ENCODE measurements at regions not wholly inside any gene's neighbourhood (a gene's known extent, or its start where the extent isn't known, plus 50 kb on each side); places are given as distances from the start of the nearest gene placed in this dataset.

DNA sequence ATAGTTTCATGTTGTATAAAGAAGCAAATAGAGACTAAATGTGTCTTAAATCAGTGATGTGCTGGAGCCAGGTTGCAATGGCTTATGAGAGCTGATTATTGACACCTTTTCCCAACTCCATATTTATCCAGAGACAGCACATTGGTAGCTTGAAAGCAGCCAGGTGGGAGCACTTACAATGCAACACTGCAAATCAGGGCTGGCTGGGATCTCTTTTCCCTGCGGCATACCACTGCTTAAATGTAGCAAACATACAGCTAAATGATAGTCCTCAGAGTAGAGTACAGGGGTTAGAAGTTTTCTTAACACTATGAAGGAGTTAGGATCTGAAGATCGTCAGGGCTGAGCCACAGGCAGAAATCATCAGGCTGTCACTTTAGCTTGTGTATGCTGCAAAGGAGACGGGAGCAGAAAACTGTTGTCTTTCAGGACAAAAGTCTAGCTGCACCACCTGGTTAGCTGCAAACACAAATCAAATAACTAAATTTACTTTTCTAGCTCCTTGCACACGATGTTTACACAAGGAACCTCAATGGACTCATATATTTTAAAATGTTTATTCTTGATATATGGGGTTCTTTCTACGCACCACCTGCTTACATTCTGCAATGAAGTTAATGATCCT, 527.3 kb downstream of the TLL1 start:
- DNase-seq (ENCODE audit: low read depth, low spot score), result no peak
- H3K27ac ChIP-seq (ENCODE audit: low read depth, low read length), result no peak overlapping the region
- no peak overlapping the region for H3K4me3 ChIP-seq (ENCODE audit: low read depth, low read length)
- H3K27me3 ChIP-seq (ENCODE audit: control insufficient read depth, insufficient read depth, low read length), result no peaks in the 10 kb centered on the region
- CTCF ChIA-PET, result no interaction called here
- H3K9me3 ChIP-seq (ENCODE audit: control insufficient read depth, insufficient read depth, low read length), result no peaks in the 10 kb centered on the region; the same call in 1 of the 2 replicates
- TF ChIP-seq, protein P1, sequence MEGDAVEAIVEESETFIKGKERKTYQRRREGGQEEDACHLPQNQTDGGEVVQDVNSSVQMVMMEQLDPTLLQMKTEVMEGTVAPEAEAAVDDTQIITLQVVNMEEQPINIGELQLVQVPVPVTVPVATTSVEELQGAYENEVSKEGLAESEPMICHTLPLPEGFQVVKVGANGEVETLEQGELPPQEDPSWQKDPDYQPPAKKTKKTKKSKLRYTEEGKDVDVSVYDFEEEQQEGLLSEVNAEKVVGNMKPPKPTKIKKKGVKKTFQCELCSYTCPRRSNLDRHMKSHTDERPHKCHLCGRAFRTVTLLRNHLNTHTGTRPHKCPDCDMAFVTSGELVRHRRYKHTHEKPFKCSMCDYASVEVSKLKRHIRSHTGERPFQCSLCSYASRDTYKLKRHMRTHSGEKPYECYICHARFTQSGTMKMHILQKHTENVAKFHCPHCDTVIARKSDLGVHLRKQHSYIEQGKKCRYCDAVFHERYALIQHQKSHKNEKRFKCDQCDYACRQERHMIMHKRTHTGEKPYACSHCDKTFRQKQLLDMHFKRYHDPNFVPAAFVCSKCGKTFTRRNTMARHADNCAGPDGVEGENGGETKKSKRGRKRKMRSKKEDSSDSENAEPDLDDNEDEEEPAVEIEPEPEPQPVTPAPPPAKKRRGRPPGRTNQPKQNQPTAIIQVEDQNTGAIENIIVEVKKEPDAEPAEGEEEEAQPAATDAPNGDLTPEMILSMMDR (IDR thresholded peaks at IDR 0.05; ENCODE audit: low read depth, low read length), result no peak
- POLR2A ChIA-PET, result no interaction called here

DNA sequence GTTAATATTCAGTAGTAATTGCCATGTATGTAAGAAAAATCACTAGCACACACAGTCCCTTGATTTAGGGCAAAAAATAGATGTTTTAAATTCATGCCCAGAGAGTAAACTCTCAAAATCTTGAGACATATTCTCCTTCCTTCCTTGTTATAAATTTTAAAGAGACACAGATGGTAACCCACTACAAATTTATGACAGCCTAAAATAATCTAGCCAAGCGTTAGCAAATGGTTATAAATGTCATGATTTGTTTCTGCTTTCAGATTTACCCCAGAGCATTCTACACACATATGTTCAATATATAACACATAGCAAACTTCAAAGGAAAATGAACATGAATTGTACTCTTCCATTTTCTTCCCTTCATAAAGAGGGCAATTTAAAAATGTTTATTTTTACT, 540.3 kb downstream of the TLL1 start:
- H3K4me3 ChIP-seq (ENCODE audit: low read depth, low read length), result no peak overlapping the region
- TF ChIP-seq, protein P1 (IDR thresholded peaks at IDR 0.05; ENCODE audit: low read depth, low read length), result no peak
- H3K9me3 ChIP-seq (ENCODE audit: control insufficient read depth, insufficient read depth, low read length), result peaks cover 7% of the 10 kb centered on the region
- H3K27ac ChIP-seq (ENCODE audit: low read depth, low read length), result no peak overlapping the region
- H3K27me3 ChIP-seq (ENCODE audit: control insufficient read depth, insufficient read depth, low read length), result no peaks in the 10 kb centered on the region
- CTCF ChIA-PET, result no interaction called here
- POLR2A ChIA-PET, result no interaction called here
- no peak for DNase-seq (ENCODE audit: low read depth, low spot score)

DNA sequence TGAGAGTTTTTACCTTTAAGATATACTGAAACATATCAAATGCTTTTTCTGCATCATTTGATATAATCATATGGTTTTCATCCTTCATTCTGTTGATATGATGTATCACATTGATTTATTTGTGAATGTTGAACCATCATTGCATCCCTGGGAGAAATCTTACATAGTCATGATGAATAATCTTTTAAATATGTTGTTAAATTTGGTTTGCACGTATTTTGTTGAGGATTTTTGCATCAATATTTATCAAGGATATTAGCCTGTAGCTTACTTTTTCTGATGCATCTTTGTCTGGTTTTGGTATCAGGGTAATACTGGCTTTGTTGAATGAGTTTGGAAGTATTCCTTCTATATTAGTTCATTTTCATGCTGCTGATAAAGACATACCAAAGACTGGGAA, 541.4 kb downstream of the TLL1 start:
- Histone ChIP-seq H3K27ac (ENCODE audit: low read depth, low read length) (no peak overlapping the region), H3K27me3 (ENCODE audit: control insufficient read depth, insufficient read depth, low read length) (no peaks in the 10 kb centered on the region), H3K9me3 (ENCODE audit: control insufficient read depth, insufficient read depth, low read length) (peaks cover 7% of the 10 kb centered on the region), H3K4me3 (ENCODE audit: low read depth, low read length) (no peak overlapping the region)
- TF ChIP-seq, protein P1 (IDR thresholded peaks at IDR 0.05; ENCODE audit: low read depth, low read length), result no peak
- DNase-seq (ENCODE audit: low read depth, low spot score), result no peak
- ChIA-PET POLR2A (no interaction called here), CTCF (no interaction called here)

DNA sequence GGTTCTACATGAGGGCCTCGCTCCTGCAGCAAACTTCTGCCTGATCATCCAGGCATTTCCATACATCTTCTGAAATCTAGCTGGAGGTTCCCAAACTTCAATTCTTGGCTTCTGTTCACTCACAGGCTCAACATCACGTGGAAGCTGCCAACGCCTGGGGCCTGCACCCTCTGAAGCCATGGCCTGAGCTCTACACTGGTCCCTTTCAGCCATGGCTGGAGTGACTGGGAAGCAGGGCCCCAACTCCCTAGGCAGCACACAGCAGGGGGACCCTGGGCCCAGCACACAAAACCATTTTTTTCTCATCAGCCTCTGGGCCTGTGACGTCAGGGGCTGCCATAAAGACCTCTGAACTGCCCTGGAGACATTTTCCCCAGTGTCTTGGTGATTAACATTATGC, 542.7 kb downstream of the TLL1 start:
- POLR2A ChIA-PET, result no interaction called here
- H3K4me3 ChIP-seq (ENCODE audit: low read depth, low read length), result no peak overlapping the region
- TF ChIP-seq, protein P1 (IDR thresholded peaks at IDR 0.05; ENCODE audit: low read depth, low read length), result no peak

DNA sequence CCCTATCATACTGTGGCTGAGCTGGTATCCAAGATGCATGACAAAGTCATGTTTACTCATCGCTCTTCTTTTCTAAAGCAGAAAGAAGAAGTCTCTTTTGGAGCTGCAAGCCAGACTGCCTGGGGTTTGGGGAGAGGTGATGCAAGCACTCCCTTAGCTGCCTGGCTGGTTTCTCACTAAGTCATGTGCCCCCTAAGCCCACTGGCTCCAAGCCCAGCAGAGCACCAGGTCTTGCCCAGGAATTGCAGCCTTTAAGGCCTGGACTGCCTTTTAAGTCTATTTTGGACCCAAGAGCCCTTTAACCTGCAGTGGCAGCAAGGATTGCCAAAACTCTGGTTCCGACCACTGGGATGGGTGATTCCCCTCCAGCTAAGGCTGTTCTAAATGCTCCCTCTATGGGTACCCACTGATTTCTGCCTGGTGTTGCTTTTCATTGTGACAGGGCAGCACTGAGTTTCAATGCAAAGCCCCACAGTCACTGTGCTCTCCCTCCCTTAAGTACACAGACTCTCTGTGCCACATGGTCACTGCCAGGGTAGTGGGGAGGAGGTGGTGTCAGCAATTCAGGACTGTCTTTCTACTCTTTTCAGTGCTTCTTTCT, 548.6 kb downstream of the TLL1 start:
- CTCF ChIA-PET, result no interaction called here
- no peaks in the 10 kb centered on the region for H3K27me3 ChIP-seq (ENCODE audit: control insufficient read depth, insufficient read depth, low read length)
- no peak overlapping the region for H3K4me3 ChIP-seq (ENCODE audit: low read depth, low read length)
- TF ChIP-seq, protein P1 (IDR thresholded peaks at IDR 0.05; ENCODE audit: low read depth, low read length), result no peak
- peaks cover 15% of the 10 kb centered on the region; the same call in 1 of the 2 replicates for H3K9me3 ChIP-seq (ENCODE audit: control insufficient read depth, insufficient read depth, low read length)
- no peak overlapping the region for H3K27ac ChIP-seq (ENCODE audit: low read depth, low read length)
- DNase-seq (ENCODE audit: low read depth, low spot score), result no peak
- POLR2A ChIA-PET, result no interaction called here

More for the DNA sequence above, 542.7 kb downstream of the TLL1 start:
- DNase-seq (ENCODE audit: low read depth, low spot score), result no peak
- no peaks in the 10 kb centered on the region for H3K27me3 ChIP-seq (ENCODE audit: control insufficient read depth, insufficient read depth, low read length)
- no peak overlapping the region for H3K27ac ChIP-seq (ENCODE audit: low read depth, low read length)
- H3K9me3 ChIP-seq (ENCODE audit: control insufficient read depth, insufficient read depth, low read length), result peaks cover 12% of the 10 kb centered on the region
- CTCF ChIA-PET, result no interaction called here
